ENCODE measurements at regions not wholly inside any gene's neighbourhood (a gene's known extent, or its start where the extent isn't known, plus 50 kb on each side); places are given as distances from the start of the nearest gene placed in this dataset.

- peaks cover 28% of the 10 kb centered on the region for H3K27me3 ChIP-seq (ENCODE audit: insufficient read depth, low read length)
- peaks cover 7% of the 10 kb centered on the region for H3K4me1 ChIP-seq (ENCODE audit: insufficient read depth, low read length)
- H3K9me3 ChIP-seq (ENCODE audit: low read depth, low read length): no peaks in the 10 kb centered on the region
- no peaks in the 10 kb centered on the region for H3K79me2 ChIP-seq (ENCODE audit: insufficient read depth, low read length)
- H4K20me1 ChIP-seq (ENCODE audit: insufficient read depth, low read length): no peaks in the 10 kb centered on the region
- H2AFZ ChIP-seq (ENCODE audit: low read length): no peak overlapping the region
- TF ChIP-seq, protein P1, sequence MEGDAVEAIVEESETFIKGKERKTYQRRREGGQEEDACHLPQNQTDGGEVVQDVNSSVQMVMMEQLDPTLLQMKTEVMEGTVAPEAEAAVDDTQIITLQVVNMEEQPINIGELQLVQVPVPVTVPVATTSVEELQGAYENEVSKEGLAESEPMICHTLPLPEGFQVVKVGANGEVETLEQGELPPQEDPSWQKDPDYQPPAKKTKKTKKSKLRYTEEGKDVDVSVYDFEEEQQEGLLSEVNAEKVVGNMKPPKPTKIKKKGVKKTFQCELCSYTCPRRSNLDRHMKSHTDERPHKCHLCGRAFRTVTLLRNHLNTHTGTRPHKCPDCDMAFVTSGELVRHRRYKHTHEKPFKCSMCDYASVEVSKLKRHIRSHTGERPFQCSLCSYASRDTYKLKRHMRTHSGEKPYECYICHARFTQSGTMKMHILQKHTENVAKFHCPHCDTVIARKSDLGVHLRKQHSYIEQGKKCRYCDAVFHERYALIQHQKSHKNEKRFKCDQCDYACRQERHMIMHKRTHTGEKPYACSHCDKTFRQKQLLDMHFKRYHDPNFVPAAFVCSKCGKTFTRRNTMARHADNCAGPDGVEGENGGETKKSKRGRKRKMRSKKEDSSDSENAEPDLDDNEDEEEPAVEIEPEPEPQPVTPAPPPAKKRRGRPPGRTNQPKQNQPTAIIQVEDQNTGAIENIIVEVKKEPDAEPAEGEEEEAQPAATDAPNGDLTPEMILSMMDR (IDR thresholded peaks at IDR 0.05; ENCODE audit: extremely low read depth, low read depth, low read length): no peak
- no peak for DNase-seq (ENCODE audit: insufficient read length, low spot score, missing footprints)
- H3K4me2 ChIP-seq (ENCODE audit: insufficient read depth, low read length): no peak overlapping the region
- no peaks in the 10 kb centered on the region for H3K36me3 ChIP-seq (ENCODE audit: insufficient read depth, low read length)
- H3K27ac ChIP-seq (ENCODE audit: low read depth, low read length): no peak overlapping the region
- no peak overlapping the region for H3K4me3 ChIP-seq (ENCODE audit: insufficient read depth, low read length)
Measured at GRCh38 chr12:114483996-114484395, 78.1 kb upstream of the TBX5 start.

DNA sequence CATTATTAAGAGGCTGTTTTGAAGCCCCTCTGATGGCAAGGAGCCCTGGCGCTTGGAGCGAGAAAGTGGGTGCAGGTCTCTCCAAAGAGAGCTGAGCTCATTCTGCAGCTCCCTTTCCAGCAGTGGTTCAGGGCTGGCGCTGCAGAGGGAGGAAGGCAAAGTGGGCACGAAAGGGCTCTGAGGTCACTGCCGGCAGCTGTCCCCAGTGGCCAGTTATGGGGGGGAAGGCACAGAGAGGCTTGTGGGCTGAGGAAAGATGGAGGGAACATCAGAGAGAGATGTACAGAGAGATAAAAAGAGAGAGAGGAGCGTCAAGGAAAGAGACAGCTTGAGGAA is 75.2 kb upstream of the TBX5 start:
- H2AFZ ChIP-seq (ENCODE audit: low read length): no peak overlapping the region
- no peak overlapping the region for H3K4me3 ChIP-seq (ENCODE audit: insufficient read depth, low read length)

DNA sequence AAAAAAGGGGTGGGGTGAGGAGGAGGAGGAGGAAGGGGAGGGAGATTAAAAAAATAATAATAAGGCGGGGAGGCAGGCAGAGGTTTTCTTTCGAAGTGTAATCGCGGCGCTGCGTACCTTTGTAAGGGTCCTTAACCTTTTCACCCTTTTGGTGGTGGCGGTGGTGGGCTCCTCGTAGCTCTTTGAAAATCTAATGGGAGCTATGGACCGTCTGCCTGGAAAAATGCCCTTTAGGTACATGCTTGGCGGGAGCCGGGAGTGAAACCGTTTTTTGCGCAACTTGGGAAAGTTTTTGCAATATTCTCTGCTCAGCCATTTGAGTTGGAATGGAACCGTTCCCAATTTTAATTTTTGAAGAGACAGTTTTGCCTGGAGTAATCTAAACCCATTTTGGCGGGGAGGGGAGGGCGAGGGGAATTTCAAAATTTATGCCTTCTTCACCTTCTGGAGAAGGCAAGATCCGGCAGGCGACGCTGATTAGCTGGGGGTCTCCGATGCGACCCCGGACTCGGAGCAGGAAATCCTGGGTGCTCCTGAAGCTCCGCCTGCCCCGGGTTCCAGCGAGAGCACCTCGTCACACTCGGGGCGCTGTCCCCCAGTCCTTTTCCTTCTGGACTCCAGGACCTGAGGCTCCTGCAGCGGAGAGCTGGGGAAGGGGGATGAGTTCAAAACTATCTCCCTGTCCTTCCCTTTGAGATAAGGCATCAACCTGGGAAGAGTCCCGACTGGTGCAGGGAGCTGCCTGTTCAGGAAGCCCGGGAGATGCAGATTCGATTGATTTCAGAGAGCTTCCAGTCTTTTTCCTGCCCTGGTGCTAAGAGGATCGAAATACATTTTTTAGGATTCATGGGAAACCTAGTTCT is 74.6 kb upstream of the TBX5 start:
- H3K79me2 ChIP-seq (ENCODE audit: insufficient read depth, low read length): no peaks in the 10 kb centered on the region
- no peaks in the 10 kb centered on the region for H4K20me1 ChIP-seq (ENCODE audit: insufficient read depth, low read length)
- TF ChIP-seq, protein P1 (IDR thresholded peaks at IDR 0.05; ENCODE audit: extremely low read depth, low read depth, low read length): no peak
- peak overlapping the region; percentile 63 for H3K4me3 ChIP-seq (ENCODE audit: insufficient read depth, low read length)
- peaks cover 7% of the 10 kb centered on the region for H3K4me1 ChIP-seq (ENCODE audit: insufficient read depth, low read length)
- no peaks in the 10 kb centered on the region for H3K36me3 ChIP-seq (ENCODE audit: insufficient read depth, low read length)
- H3K27ac ChIP-seq (ENCODE audit: low read depth, low read length): no peak overlapping the region
- DNase-seq (ENCODE audit: insufficient read length, low spot score, missing footprints): no peak
- H3K27me3 ChIP-seq (ENCODE audit: insufficient read depth, low read length): peaks cover 39% of the 10 kb centered on the region
- peak overlapping the region; percentile 26 for H2AFZ ChIP-seq (ENCODE audit: low read length)
- peak overlapping the region; percentile 81 for H3K4me2 ChIP-seq (ENCODE audit: insufficient read depth, low read length)
- H3K9me3 ChIP-seq (ENCODE audit: low read depth, low read length): no peaks in the 10 kb centered on the region

More for the DNA sequence above, 75.2 kb upstream of the TBX5 start:
- H3K27ac ChIP-seq (ENCODE audit: low read depth, low read length): no peak overlapping the region
- peaks cover 39% of the 10 kb centered on the region for H3K27me3 ChIP-seq (ENCODE audit: insufficient read depth, low read length)
- H3K4me1 ChIP-seq (ENCODE audit: insufficient read depth, low read length): peaks cover 7% of the 10 kb centered on the region
- no peaks in the 10 kb centered on the region for H3K79me2 ChIP-seq (ENCODE audit: insufficient read depth, low read length)
- peak; percentile 60 for DNase-seq (ENCODE audit: insufficient read length, low spot score, missing footprints)
- no peaks in the 10 kb centered on the region for H3K9me3 ChIP-seq (ENCODE audit: low read depth, low read length)
- TF ChIP-seq, protein P1 (IDR thresholded peaks at IDR 0.05; ENCODE audit: extremely low read depth, low read depth, low read length): no peak
- H3K4me2 ChIP-seq (ENCODE audit: insufficient read depth, low read length): peak overlapping the region; percentile 81
- H4K20me1 ChIP-seq (ENCODE audit: insufficient read depth, low read length): no peaks in the 10 kb centered on the region
- no peaks in the 10 kb centered on the region for H3K36me3 ChIP-seq (ENCODE audit: insufficient read depth, low read length)

- Histone ChIP-seq H3K79me2 (ENCODE audit: insufficient read depth, low read length) (no peaks in the 10 kb centered on the region), H3K27ac (ENCODE audit: low read depth, low read length) (no peak overlapping the region), H3K9me3 (ENCODE audit: low read depth, low read length) (no peaks in the 10 kb centered on the region), H3K4me3 (ENCODE audit: insufficient read depth, low read length) (peak overlapping the region; percentile 63), H4K20me1 (ENCODE audit: insufficient read depth, low read length) (no peaks in the 10 kb centered on the region), H3K4me1 (ENCODE audit: insufficient read depth, low read length) (peaks cover 7% of the 10 kb centered on the region), H3K27me3 (ENCODE audit: insufficient read depth, low read length) (peaks cover 39% of the 10 kb centered on the region), H2AFZ (ENCODE audit: low read length) (no peak overlapping the region), H3K36me3 (ENCODE audit: insufficient read depth, low read length) (no peaks in the 10 kb centered on the region), H3K4me2 (ENCODE audit: insufficient read depth, low read length) (peak overlapping the region; percentile 81)
- TF ChIP-seq, protein P1 (IDR thresholded peaks at IDR 0.05; ENCODE audit: extremely low read depth, low read depth, low read length): no peak
- DNase-seq (ENCODE audit: insufficient read length, low spot score, missing footprints): peak; percentile 56
Measured at GRCh38 chr12:114479831-114480230, 73.9 kb upstream of the TBX5 start.

Data from osteoblast (primary cell).